Activated CD4-positive, alpha-beta T cell treated with anti-CD3 and anti-CD28 coated beads, Interleukin-2, amount 10 ng/mL, durations not matched to agents 24 days and 14 days (primary cell): ENCODE measurements at regions not wholly inside any gene's neighbourhood (a gene's known extent, or its start where the extent isn't known, plus 50 kb on each side); places are given as distances from the start of the nearest gene placed in this dataset.
"Not testable (repeated sequence)": the region's sequence is repeated elsewhere in the genome, so short reads cannot be mapped to it uniquely, and the experiment has no call there.

Source experiments
- DNase-seq: peaks from one replicate; pipeline ENCODE4 v3.0.0; 2022
- H3K27ac Mint-ChIP-seq: one replicate; pipeline ENCODE4 v1.8.0; 2022; ENCODE audit warnings: mild to moderate bottlenecking, mixed read lengths
- H3K27me3 Mint-ChIP-seq: one replicate; pipeline ENCODE4 v1.8.0; 2022; ENCODE audit warnings: mixed read lengths
- H3K36me3 Mint-ChIP-seq: one replicate; pipeline ENCODE4 v1.8.0; 2022; ENCODE audit warnings: low read depth, mild to moderate bottlenecking, mixed read lengths
- H3K4me1 Mint-ChIP-seq: one replicate; pipeline ENCODE4 v1.8.0; 2021; ENCODE audit warnings: mixed read lengths
- H3K4me3 Mint-ChIP-seq: one replicate; pipeline ENCODE4 v1.8.0; 2022; ENCODE audit warnings: mild to moderate bottlenecking, moderate library complexity, mixed read lengths
- H3K9me3 Mint-ChIP-seq: one replicate; pipeline ENCODE4 v1.8.0; 2021; ENCODE audit warnings: mixed read lengths
- intact Hi-C: fragments of 100-400 bp; cut with micrococcal nuclease; formaldehyde crosslinking; loops from one replicate; pipeline ENCODE4 v1.15.1; 2023

- no peak for DNase-seq
- Mint-ChIP-seq H3K9me3 (peaks cover 8% of the 10 kb centered on the region), H3K36me3 (no peaks in the 10 kb centered on the region), H3K27ac (no peak overlapping the region), H3K4me1 (no peaks in the 10 kb centered on the region), H3K27me3 (no peaks in the 10 kb centered on the region), H3K4me3 (no peak overlapping the region)
- intact Hi-C loops: no loop called here
Observed at GRCh38 chr6:49118478-49118877, 344.6 kb downstream of the MMUT start.

GRCh38 chr6:49110916-49111315, 352.1 kb downstream of the MMUT start:
- no peaks in the 10 kb centered on the region for H3K4me1 Mint-ChIP-seq
- no peak for DNase-seq
- no peak overlapping the region for H3K4me3 Mint-ChIP-seq
- no peaks in the 10 kb centered on the region for H3K27me3 Mint-ChIP-seq
- H3K27ac Mint-ChIP-seq: no peak overlapping the region
- H3K9me3 Mint-ChIP-seq: no peaks in the 10 kb centered on the region
- no peaks in the 10 kb centered on the region for H3K36me3 Mint-ChIP-seq
- intact Hi-C loops: no loop called here

GRCh38 chr6:49097664-49098063, 365.4 kb downstream of the MMUT start:
- H3K4me3 Mint-ChIP-seq: not testable (repeated sequence)
- DNase-seq: peak; percentile 64

GRCh38 chr6:49097116-49097515, 365.9 kb downstream of the MMUT start:
- no peaks in the 10 kb centered on the region for H3K4me1 Mint-ChIP-seq
- no peaks in the 10 kb centered on the region for H3K27me3 Mint-ChIP-seq
- no peaks in the 10 kb centered on the region for H3K9me3 Mint-ChIP-seq
- DNase-seq: no peak
- no peak overlapping the region for H3K4me3 Mint-ChIP-seq
- H3K36me3 Mint-ChIP-seq: no peaks in the 10 kb centered on the region
- no peak overlapping the region for H3K27ac Mint-ChIP-seq
- intact Hi-C loops: no loop called here

More at GRCh38 chr6:49097664-49098063, 365.4 kb downstream of the MMUT start:
- H3K36me3 Mint-ChIP-seq, intact Hi-C loops, H3K9me3 Mint-ChIP-seq, H3K4me1 Mint-ChIP-seq, H3K27me3 Mint-ChIP-seq, H3K27ac Mint-ChIP-seq: not testable (repeated sequence)

- Mint-ChIP-seq H3K27me3 (no peaks in the 10 kb centered on the region), H3K36me3 (no peaks in the 10 kb centered on the region), H3K4me1 (no peaks in the 10 kb centered on the region), H3K9me3 (no peaks in the 10 kb centered on the region), H3K27ac (no peak overlapping the region), H3K4me3 (no peak overlapping the region)
- intact Hi-C loops: no loop called here
- DNase-seq: no peak
Observed at GRCh38 chr6:49088631-49089030, 374.4 kb downstream of the MMUT start.

- Mint-ChIP-seq H3K9me3 (no peaks in the 10 kb centered on the region), H3K4me3 (no peak overlapping the region), H3K27ac (no peak overlapping the region), H3K4me1 (no peaks in the 10 kb centered on the region), H3K27me3 (no peaks in the 10 kb centered on the region), H3K36me3 (no peaks in the 10 kb centered on the region)
- no peak for DNase-seq
- intact Hi-C loops: no loop called here
Observed at GRCh38 chr6:49087369-49087768, 375.7 kb downstream of the MMUT start.

GRCh38 chr6:49082611-49083010, 380.4 kb downstream of the MMUT start:
- intact Hi-C loops: no loop called here
- no peak for DNase-seq
- no peak overlapping the region for H3K27ac Mint-ChIP-seq
- H3K36me3 Mint-ChIP-seq: no peaks in the 10 kb centered on the region
- H3K27me3 Mint-ChIP-seq: no peaks in the 10 kb centered on the region
- no peaks in the 10 kb centered on the region for H3K9me3 Mint-ChIP-seq
- no peak overlapping the region for H3K4me3 Mint-ChIP-seq
- no peaks in the 10 kb centered on the region for H3K4me1 Mint-ChIP-seq

GRCh38 chr6:49072885-49073620, 390.0 kb downstream of the MMUT start:
- Mint-ChIP-seq H3K9me3 (no peaks in the 10 kb centered on the region), H3K27me3 (no peaks in the 10 kb centered on the region), H3K4me3 (no peak overlapping the region), H3K36me3 (no peaks in the 10 kb centered on the region), H3K27ac (no peak overlapping the region), H3K4me1 (no peaks in the 10 kb centered on the region)
- intact Hi-C loops: no loop called here
- DNase-seq: no peak

GRCh38 chr6:49072146-49072545, 390.9 kb downstream of the MMUT start:
- Mint-ChIP-seq H3K27me3 (no peaks in the 10 kb centered on the region), H3K36me3 (no peaks in the 10 kb centered on the region), H3K27ac (no peak overlapping the region), H3K4me1 (no peaks in the 10 kb centered on the region), H3K4me3 (no peak overlapping the region), H3K9me3 (no peaks in the 10 kb centered on the region)
- intact Hi-C loops: no loop called here
- DNase-seq: no peak

GRCh38 chr6:49070411-49070810, 392.6 kb downstream of the MMUT start:
- Mint-ChIP-seq H3K36me3 (no peaks in the 10 kb centered on the region), H3K27me3 (no peaks in the 10 kb centered on the region), H3K9me3 (no peaks in the 10 kb centered on the region), H3K4me3 (no peak overlapping the region), H3K4me1 (no peaks in the 10 kb centered on the region), H3K27ac (no peak overlapping the region)
- intact Hi-C loops: no loop called here
- no peak for DNase-seq

- Mint-ChIP-seq H3K27ac (no peak overlapping the region), H3K4me3 (no peak overlapping the region), H3K9me3 (no peaks in the 10 kb centered on the region), H3K4me1 (no peaks in the 10 kb centered on the region), H3K36me3 (no peaks in the 10 kb centered on the region), H3K27me3 (no peaks in the 10 kb centered on the region)
- intact Hi-C loops: no loop called here
- no peak for DNase-seq
Observed at GRCh38 chr6:49054311-49054710, 408.7 kb downstream of the MMUT start.

GRCh38 chr6:49052901-49053300, 410.2 kb downstream of the MMUT start:
- Mint-ChIP-seq H3K27me3 (no peaks in the 10 kb centered on the region), H3K4me1 (no peaks in the 10 kb centered on the region), H3K9me3 (peaks cover under 1% of the 10 kb centered on the region), H3K36me3 (no peaks in the 10 kb centered on the region), H3K4me3 (no peak overlapping the region), H3K27ac (no peak overlapping the region)
- DNase-seq: no peak
- intact Hi-C loops: no loop called here

- intact Hi-C loops: no loop called here
- H3K4me3 Mint-ChIP-seq: no peak overlapping the region
- DNase-seq: no peak
- H3K36me3 Mint-ChIP-seq: no peaks in the 10 kb centered on the region
- H3K4me1 Mint-ChIP-seq: no peaks in the 10 kb centered on the region
- H3K9me3 Mint-ChIP-seq: peaks cover 3% of the 10 kb centered on the region
- H3K27ac Mint-ChIP-seq: no peak overlapping the region
- no peaks in the 10 kb centered on the region for H3K27me3 Mint-ChIP-seq
Observed at GRCh38 chr6:49051281-49051680, 411.8 kb downstream of the MMUT start.

GRCh38 chr6:49050584-49050983, 412.5 kb downstream of the MMUT start:
- Mint-ChIP-seq H3K9me3 (peaks cover 5% of the 10 kb centered on the region), H3K4me3 (no peak overlapping the region), H3K27ac (no peak overlapping the region), H3K36me3 (no peaks in the 10 kb centered on the region), H3K4me1 (no peaks in the 10 kb centered on the region), H3K27me3 (no peaks in the 10 kb centered on the region)
- intact Hi-C loops: no loop called here
- no peak for DNase-seq

GRCh38 chr6:49038294-49038822, 424.7 kb downstream of the MMUT start:
- intact Hi-C loops: no loop called here
- no peak overlapping the region for H3K4me3 Mint-ChIP-seq
- DNase-seq: no peak
- no peaks in the 10 kb centered on the region for H3K9me3 Mint-ChIP-seq
- H3K36me3 Mint-ChIP-seq: no peaks in the 10 kb centered on the region
- no peaks in the 10 kb centered on the region for H3K4me1 Mint-ChIP-seq
- H3K27me3 Mint-ChIP-seq: no peaks in the 10 kb centered on the region
- no peak overlapping the region for H3K27ac Mint-ChIP-seq
